Astrocyte of the cerebellum (primary cell): ENCODE measurements at regions not wholly inside any gene's neighbourhood (a gene's known extent, or its start where the extent isn't known, plus 50 kb on each side); places are given as distances from the start of the nearest gene placed in this dataset.

Source experiments
- DNase-seq: peaks from one replicate; pipeline ENCODE4 v3.0.0-alpha.2; 2011; ENCODE audit warnings: low read depth
- H3K4me3 ChIP-seq: 2 replicates; pipeline ENCODE4 v1.5.1; 2011; ENCODE audit warnings: mild to moderate bottlenecking, low read depth, low read length, moderate library complexity
- in situ Hi-C: cut with HindIII; loops from 2 replicates; pipeline ENCODE4 v1.10.0; 2017; ENCODE audit warnings: low sequenced_read_pairs
- TF ChIP-seq, protein P1 (sequence below): IDR thresholded peaks from 2 replicates; pipeline ENCODE4 v1.5.1; 2012; ENCODE audit warnings: low read length, low read depth, moderate library complexity, mild to moderate bottlenecking; ENCODE audit errors: missing control alignments

DNA sequence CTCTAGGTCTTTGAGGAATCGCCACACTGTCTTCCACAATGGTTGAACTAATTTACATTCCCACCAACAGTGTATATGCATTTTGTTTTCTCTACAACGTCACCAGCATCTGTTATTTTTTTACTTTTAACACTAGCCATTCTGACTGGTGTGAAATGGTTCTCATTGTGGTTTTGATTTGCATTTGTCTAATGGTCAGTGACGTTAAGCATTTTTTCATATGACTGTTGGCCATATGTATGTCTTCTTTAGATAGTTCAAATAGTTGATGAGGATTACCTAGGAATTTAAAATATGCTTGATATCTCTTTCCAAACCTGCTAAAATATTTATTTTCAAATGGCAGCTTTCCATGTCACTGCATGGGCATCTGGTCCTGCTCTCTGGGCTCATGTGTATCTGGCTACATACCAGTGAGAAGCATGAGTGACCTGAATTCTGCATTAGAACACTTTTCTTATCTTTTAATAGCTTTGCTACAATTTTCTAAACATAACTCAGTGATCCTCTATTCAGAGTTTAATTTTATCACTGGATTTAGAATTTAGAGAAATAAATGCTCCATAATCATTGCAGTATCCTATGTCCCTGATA lies 95.8 kb upstream of the ADAMTS16 start:
- no peak for DNase-seq
- TF ChIP-seq, protein P1, sequence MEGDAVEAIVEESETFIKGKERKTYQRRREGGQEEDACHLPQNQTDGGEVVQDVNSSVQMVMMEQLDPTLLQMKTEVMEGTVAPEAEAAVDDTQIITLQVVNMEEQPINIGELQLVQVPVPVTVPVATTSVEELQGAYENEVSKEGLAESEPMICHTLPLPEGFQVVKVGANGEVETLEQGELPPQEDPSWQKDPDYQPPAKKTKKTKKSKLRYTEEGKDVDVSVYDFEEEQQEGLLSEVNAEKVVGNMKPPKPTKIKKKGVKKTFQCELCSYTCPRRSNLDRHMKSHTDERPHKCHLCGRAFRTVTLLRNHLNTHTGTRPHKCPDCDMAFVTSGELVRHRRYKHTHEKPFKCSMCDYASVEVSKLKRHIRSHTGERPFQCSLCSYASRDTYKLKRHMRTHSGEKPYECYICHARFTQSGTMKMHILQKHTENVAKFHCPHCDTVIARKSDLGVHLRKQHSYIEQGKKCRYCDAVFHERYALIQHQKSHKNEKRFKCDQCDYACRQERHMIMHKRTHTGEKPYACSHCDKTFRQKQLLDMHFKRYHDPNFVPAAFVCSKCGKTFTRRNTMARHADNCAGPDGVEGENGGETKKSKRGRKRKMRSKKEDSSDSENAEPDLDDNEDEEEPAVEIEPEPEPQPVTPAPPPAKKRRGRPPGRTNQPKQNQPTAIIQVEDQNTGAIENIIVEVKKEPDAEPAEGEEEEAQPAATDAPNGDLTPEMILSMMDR = no peak
- H3K4me3 ChIP-seq = no peak overlapping the region
- in situ Hi-C loops = no loop called here

DNA sequence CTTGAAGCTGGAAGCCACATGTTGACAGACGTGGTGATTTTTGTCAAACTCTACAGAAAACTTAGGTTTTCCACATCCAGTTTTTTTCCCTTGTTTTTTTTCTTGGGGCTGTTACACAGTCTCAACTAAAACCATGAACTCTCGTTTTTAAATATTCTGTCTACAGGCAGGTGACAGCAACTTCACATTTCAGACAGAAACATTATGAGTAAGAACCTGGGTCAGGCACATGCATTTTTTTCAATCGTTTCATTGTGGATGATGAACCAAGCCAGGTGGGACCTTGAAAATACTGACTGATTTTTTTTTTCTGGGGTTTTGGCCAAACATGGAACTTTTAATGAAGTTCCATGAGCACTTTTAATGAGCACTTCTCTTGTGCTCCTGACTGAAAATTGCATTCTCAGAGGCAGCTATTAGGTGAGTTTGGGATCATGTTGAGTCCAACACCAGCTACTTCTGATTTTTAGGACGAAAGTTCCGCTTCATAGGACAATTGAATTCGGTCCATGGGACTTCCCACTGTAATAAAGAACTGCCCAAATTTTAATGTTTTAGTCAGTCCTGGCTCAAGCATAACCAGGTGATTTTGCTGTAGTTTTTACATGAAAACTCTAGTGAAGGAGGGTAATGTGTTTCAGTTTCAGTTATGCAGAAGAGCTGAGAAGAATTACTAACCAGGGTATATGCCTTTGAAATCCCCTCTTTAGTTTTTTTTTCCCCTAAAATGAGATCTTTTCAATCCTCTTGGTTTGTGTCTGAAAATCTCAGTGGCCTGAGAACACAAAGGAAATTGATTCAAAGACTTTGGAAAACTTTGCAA lies 93.2 kb upstream of the ADAMTS16 start:
- in situ Hi-C loops = no loop called here

DNA sequence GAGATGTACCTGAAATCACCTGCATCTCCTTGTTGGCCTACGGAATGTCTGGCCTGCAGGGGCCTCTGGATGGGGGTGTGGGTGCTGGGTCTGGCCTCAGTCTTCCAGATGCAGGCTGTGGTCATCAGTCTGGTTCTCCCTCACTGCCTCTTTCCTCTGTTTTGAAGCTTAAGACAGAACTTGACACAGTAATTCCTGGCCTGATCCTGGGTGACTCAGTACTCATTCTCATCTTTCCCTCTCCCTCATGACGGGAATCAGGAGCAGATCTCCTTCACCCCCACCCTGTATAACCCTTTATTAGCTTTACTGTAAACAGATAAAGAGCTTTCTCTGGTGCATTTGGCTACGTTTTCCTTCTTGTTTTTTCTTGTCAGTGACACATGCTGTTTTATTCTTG lies 89.3 kb upstream of the ADAMTS16 start:
- TF ChIP-seq, protein P1 = no peak
- H3K4me3 ChIP-seq = no peak overlapping the region
- in situ Hi-C loops = loop anchor here (5.0 kb wide), 1 partner anchor 78 kb away; no protein-coding TSS in a partner anchor
- DNase-seq = no peak

More for the DNA sequence above, 93.2 kb upstream of the ADAMTS16 start:
- TF ChIP-seq, protein P1 = no peak
- DNase-seq = no peak
- H3K4me3 ChIP-seq = no peak overlapping the region

DNA sequence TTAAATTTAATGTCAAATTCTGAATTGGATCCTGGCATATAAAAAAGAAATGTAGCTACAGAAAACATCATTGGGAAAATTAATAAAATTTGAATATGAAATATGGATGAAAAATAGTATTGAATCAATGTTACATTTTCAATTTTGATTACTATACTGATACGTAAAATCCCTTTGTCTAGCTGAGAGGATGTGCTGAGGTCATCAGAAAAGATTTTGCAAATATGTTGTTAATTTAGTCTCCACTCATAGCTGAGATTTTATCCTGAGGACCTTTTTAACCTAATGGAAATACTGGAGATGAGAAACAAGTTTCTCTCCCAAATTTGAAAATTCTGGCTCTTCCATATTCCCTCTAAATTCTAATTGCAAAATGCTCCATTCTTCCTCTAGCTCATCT lies 84.4 kb upstream of the ADAMTS16 start:
- TF ChIP-seq, protein P1 = no peak
- no peak for DNase-seq
- no peak overlapping the region for H3K4me3 ChIP-seq
- in situ Hi-C loops = no loop called here

DNA sequence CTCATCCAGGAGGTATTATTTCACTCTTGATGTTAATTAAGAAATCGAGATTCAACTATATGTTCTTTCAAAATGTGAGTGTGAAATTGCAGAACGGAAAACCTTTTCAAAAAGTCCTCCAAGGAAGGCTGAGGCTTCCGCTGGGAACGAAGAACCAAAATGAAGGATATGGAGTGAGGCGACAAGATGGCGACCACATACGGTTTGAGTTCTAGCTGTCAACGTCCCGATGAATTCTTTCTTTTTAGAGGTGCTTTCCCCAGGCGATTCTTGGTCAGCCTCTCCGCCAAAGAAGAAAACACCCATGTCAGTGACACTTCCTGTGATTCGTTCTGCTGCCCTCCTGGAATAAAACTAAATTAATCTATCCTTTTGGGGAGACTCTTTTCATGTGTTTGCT lies 78.3 kb upstream of the ADAMTS16 start:
- in situ Hi-C loops = no loop called here
- no peak for DNase-seq

DNA sequence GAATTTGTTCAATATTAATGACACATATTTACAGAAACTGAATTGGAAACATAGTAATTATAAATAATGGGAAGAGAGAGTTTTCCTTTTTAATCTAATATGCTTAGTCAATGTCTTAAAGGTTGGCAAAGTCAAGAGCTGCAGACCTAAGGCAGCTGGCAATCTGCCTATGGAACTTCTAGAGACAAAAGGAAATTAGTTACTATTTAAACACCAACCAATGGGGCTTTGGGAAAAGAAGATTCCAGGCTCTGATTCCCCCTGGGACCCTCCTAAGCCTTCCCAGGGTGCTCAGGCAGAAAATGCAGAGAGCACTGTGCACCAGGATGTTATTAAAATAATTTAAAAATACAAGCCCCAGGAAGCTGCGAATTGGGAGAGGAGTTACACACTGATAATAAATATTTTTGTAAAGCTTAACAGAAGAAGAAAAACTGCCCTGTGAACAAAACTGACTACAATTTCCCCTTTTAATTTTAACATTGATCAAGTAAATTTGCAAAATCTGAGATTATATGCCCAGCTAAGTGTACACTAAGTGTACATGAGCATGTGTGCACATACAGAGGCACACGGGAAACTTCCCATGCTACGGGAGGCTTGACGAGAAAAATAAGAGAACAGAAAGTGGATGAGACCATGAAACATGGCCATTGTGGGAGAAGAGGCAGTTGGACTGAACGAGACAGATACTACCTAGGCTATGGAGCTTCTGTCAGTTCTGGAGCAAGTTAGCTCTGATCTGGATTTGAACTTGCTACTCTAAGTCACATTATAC lies 77.4 kb upstream of the ADAMTS16 start:
- no peak overlapping the region for H3K4me3 ChIP-seq
- in situ Hi-C loops = no loop called here
- TF ChIP-seq, protein P1 = no peak
- no peak for DNase-seq

More for the DNA sequence above, 78.3 kb upstream of the ADAMTS16 start:
- no peak overlapping the region for H3K4me3 ChIP-seq
- TF ChIP-seq, protein P1 = no peak
